Bronchial epithelial cell (primary cell): ENCODE measurements at regions not wholly inside any gene's neighbourhood (a gene's known extent, or its start where the extent isn't known, plus 50 kb on each side); places are given as distances from the start of the nearest gene placed in this dataset.

Source experiments
- DNase-seq: peaks from one replicate; pipeline ENCODE4 v3.0.0-alpha.2; 2010; ENCODE audit warnings: low read depth
- FAIRE-seq: peaks from 2 replicates; lab custom pipeline; 2011; peaks lifted over from hg19 to GRCh38; lab: Jason Lieb, UNC
- H3K27me3 ChIP-seq: 2 replicates; pipeline ENCODE4 v1.5.1; 2011; ENCODE audit warnings: low read length; ENCODE audit not compliant: control insufficient read depth, insufficient read depth
- H3K36me3 ChIP-seq: 2 replicates; pipeline ENCODE4 v1.5.1; 2011; ENCODE audit warnings: low read length; ENCODE audit not compliant: control insufficient read depth, insufficient read depth
- H3K4me3 ChIP-seq: 2 replicates; pipeline ENCODE4 v1.5.1; 2011; ENCODE audit warnings: mild to moderate bottlenecking, low read depth, low read length, control low read depth
- TF ChIP-seq, protein P1 (sequence below): IDR thresholded peaks from 2 replicates; pipeline ENCODE4 v1.5.1; 2011; ENCODE audit warnings: mild to moderate bottlenecking, moderate library complexity, low read length, control low read depth, inconsistent platforms; ENCODE audit not compliant: insufficient read depth, severe bottlenecking

- H3K4me3 ChIP-seq, result no peak overlapping the region
- DNase-seq, result no peak
- H3K27me3 ChIP-seq, result no peaks in the 10 kb centered on the region
- no peak for FAIRE-seq
- no peaks in the 10 kb centered on the region for H3K36me3 ChIP-seq
- TF ChIP-seq, protein P1, sequence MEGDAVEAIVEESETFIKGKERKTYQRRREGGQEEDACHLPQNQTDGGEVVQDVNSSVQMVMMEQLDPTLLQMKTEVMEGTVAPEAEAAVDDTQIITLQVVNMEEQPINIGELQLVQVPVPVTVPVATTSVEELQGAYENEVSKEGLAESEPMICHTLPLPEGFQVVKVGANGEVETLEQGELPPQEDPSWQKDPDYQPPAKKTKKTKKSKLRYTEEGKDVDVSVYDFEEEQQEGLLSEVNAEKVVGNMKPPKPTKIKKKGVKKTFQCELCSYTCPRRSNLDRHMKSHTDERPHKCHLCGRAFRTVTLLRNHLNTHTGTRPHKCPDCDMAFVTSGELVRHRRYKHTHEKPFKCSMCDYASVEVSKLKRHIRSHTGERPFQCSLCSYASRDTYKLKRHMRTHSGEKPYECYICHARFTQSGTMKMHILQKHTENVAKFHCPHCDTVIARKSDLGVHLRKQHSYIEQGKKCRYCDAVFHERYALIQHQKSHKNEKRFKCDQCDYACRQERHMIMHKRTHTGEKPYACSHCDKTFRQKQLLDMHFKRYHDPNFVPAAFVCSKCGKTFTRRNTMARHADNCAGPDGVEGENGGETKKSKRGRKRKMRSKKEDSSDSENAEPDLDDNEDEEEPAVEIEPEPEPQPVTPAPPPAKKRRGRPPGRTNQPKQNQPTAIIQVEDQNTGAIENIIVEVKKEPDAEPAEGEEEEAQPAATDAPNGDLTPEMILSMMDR, result no peak
Measured at GRCh38 chr1:213330281-213330680, 279.2 kb downstream of the RPS6KC1 start.

GRCh38 chr1:213331631-213332175 is 280.7 kb downstream of the RPS6KC1 start:
- FAIRE-seq (no peak), DNase-seq (no peak)
- TF ChIP-seq, protein P1, result no peak
- no peaks in the 10 kb centered on the region for H3K27me3 ChIP-seq
- H3K4me3 ChIP-seq, result no peak overlapping the region
- no peaks in the 10 kb centered on the region for H3K36me3 ChIP-seq

- Histone ChIP-seq H3K4me3 (no peak overlapping the region), H3K27me3 (no peaks in the 10 kb centered on the region), H3K36me3 (no peaks in the 10 kb centered on the region)
- TF ChIP-seq, protein P1, result no peak
- DNase-seq (no peak), FAIRE-seq (no peak)
Measured at GRCh38 chr1:213332491-213332890, 281.4 kb downstream of the RPS6KC1 start.

GRCh38 chr1:213333121-213333520 is 282.1 kb downstream of the RPS6KC1 start:
- Histone ChIP-seq H3K36me3 (no peaks in the 10 kb centered on the region), H3K4me3 (no peak overlapping the region), H3K27me3 (no peaks in the 10 kb centered on the region)
- no peak for FAIRE-seq
- DNase-seq, result no peak
- TF ChIP-seq, protein P1, result no peak

DNA sequence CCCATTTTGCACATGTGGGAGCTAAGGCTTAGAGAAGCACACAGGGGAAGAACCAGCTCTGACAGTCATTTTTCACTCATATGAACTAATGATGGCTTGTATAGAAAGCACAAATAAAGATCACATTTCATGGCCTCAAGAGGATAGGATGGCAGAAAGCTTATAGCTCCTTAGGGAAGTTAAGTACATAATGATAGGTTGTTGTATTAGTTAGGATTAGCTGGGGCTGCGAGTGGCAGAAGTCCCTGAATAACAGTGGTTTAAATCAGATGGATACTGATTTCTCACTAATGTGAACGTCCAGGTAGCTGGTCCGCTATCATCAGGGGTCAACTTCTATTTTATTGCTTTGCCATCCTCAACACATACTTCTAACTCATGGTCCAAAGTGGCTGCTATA is 284.0 kb downstream of the RPS6KC1 start:
- H3K27me3 ChIP-seq, result no peaks in the 10 kb centered on the region
- TF ChIP-seq, protein P1, result no peak
- no peaks in the 10 kb centered on the region for H3K36me3 ChIP-seq
- no peak overlapping the region for H3K4me3 ChIP-seq
- no peak for DNase-seq
- no peak for FAIRE-seq
